Fibroblast of the aortic adventitia (primary cell): ENCODE measurements at regions not wholly inside any gene's neighbourhood (a gene's known extent, or its start where the extent isn't known, plus 50 kb on each side); places are given as distances from the start of the nearest gene placed in this dataset.
A peak's percentile ranks its signal among the peaks of the same experiment; 100 is the strongest.
"Not testable (repeated sequence)": the region's sequence is repeated elsewhere in the genome, so short reads cannot be mapped to it uniquely, and the experiment has no call there.

Source experiments
- DNase-seq: peaks from one replicate; pipeline ENCODE4 v3.0.0-alpha.2; 2010; ENCODE audit warnings: low read depth
- H3K4me3 ChIP-seq: 2 replicates; pipeline ENCODE4 v1.5.1; 2011; ENCODE audit warnings: low read depth, mild to moderate bottlenecking, control low read depth, low read length, moderate library complexity
- CTCF ChIP-seq: IDR thresholded peaks from 2 replicates; pipeline ENCODE4 v1.5.1; 2011; ENCODE audit warnings: mild to moderate bottlenecking, low read length, control low read depth, inconsistent platforms; ENCODE audit not compliant: insufficient read depth

DNA sequence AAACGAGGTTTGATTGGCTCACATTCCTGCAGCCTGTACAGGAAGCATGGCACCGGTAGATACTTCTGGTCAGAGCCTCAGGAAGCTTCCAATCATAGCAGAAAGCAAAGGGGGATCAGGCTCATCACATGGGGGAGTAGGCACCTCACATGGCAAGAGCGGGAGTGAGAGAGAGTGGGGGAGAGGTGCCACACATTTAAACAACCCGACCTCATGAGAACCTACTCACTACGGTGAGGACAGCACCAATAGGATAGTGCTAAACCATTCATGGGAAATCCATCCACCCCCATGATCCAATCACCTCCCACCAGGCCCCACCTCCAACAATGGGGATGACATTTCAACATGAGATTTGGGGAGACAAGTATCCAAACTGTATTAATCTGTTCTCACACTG, 105.8 kb downstream of the SOCS6 start:
- TF ChIP-seq CTCF, result no peak
- no peak for DNase-seq
- H3K4me3 ChIP-seq, result no peak overlapping the region

DNA sequence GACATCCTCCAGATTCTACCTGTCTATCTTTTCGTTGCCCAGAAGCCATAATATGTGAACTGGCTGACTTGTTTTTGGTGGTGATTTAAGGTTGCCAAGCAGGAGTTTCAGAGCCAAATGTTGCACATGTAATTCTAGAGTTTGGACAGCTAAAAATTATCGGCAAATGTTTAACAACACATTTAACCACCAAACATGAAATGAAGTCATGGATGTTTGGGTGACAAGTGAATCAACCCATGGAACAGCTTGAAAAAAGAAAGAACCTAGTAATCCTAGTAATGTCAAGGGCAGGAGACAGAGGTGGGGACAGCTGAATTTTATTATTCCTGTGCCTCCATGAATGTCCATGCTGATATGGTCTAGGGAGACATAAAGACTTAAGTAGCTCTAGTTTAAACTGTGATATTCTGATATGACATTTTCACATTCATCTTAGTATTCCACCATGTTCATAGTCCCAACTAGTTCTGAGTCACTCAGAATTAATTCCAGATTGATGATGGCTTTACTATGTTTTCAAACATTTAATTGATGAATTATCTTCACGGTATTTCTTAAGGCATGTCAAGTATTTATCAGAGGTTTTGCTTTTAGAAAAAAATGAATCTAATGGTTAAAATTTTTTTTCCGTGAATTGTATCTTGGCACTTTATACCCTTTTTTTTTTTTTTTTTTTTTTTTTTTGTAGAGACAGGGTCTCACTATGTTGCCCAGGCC, 101.7 kb downstream of the SOCS6 start:
- no peak overlapping the region for H3K4me3 ChIP-seq
- peak; percentile 16 for DNase-seq
- TF ChIP-seq CTCF, result no peak

DNA sequence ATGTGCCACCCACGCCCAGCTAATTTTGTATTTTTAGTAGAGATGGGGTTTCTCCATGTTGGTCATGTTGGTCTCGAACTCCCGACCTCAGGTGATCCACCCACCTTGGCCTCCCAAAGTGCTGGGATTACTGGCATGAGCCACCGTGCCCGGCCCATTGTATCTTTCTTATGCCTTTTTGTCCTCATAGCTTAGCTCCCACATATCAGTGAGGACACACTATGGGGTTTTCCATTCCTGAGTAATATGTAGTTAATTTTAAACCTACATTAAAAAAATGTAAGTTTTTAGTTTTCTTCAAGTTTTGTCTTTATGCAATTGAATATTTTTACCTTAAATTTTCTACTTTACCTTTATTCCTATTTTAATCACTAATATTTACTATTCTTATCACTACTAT, 100.2 kb downstream of the SOCS6 start:
- H3K4me3 ChIP-seq, DNase-seq: not testable (repeated sequence)

DNA sequence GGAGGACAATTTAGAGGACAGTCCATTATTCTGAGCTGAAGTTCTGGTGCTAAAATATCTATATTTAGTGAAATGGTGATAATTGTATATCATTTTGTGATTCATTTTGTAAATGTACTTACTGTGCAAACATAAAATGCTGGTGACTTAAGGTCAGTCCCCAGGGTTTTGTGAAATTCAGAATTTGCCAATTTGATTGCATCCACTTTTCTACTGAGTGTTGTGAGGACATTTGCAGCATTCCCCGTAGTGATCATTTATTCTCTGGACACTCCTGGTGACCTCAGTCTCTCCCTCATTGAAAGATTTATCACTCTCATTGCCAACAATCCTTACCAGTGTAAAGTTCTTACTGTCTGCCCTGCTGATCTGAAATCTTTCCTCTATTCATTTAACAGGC, 98.2 kb downstream of the SOCS6 start:
- TF ChIP-seq CTCF, result no peak
- H3K4me3 ChIP-seq, result no peak overlapping the region
- no peak for DNase-seq

DNA sequence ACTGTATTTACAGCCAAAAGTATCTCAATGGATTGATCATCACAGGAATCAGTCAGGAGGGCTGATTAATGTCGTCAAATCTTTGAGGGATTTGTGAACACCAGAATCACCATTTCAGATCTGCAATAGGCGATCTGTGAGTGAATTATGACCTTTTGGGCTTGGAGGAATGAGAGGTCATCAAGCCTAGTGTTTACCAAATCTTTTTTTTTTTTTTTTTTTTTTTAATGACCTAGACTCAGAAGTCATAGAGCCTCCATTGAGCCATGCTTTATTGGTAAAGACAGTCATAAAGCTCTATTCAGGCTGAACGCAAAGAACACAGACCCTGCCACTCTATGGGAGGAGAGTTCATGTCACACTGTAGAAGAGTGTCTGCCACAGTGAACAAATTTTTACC, 97.7 kb downstream of the SOCS6 start:
- no peak for TF ChIP-seq CTCF
- no peak overlapping the region for H3K4me3 ChIP-seq
- DNase-seq, result no peak

DNA sequence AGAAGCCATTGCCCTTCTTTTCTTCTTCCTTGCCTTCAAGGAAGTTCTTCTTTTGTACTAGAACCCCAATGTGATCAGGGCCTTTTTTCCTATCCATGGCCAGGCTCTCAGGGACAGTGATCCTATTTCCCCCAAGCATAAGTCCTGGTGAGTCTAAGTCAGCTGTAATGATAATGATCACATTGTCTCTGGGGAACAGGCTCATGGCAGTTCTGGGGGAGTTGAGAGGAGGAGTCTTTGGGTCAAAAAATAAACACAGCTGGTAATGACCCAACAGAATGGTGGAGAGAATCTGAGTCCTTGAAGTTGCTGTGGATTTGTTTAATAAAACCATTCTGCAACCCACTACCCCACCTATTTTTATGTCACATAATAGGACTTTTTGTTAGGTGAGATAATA, 96.6 kb downstream of the SOCS6 start:
- no peak for DNase-seq
- TF ChIP-seq CTCF, result no peak
- H3K4me3 ChIP-seq, result no peak overlapping the region

GRCh38 chr18:70384181-70384790, 95.4 kb downstream of the SOCS6 start:
- no peak overlapping the region for H3K4me3 ChIP-seq
- DNase-seq, result peak; percentile 63
- TF ChIP-seq CTCF, result no peak
